ENCODE measurements at regions not wholly inside any gene's neighbourhood (a gene's known extent, or its start where the extent isn't known, plus 50 kb on each side); places are given as distances from the start of the nearest gene placed in this dataset.
A peak's percentile ranks its signal among the peaks of the same experiment; 100 is the strongest.
"Not testable (repeated sequence)": the region's sequence is repeated elsewhere in the genome, so short reads cannot be mapped to it uniquely, and the experiment has no call there.

DNA sequence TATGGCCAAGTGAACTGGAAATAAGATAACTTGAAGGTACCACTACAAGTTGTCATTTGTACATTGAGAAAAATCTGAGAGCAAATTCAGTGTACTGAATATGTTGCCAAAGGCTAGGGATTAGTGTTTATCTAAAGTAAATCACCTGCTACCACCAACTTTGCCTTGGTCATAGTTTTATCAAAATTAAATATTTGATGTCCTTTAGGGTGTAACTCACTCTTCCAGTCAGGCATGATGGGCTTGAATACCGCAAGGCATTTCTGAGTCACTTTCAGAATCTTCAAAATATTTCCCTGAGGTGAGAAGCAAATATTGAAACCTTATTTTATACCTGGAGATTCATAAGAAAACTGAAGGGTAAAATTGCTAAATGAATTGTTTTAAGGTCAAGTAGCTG is 1338.6 kb upstream of the ACO1 start:
- DNase-seq (ENCODE audit: low read depth in 2 of 2) = no peak

DNA sequence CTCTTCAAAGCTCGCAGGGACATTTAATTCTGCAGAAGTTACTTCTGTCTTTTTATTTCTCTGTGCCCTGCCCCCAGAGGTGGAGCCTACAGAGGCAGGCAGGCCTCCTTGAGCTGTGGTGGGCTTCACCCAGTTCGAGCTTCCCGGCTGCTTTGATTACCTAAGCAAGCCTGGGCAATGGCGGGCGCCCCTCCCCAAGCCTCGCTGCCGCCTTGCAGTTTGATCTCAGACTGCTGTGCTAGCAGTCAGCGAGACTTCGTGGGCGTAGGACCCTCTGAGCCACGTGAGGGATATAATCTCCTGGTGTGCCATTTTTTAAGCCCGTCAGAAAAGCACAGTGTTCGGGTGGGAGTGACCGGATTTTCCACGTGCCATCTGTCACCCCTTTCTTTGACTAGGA is 1322.9 kb upstream of the ACO1 start:
- not testable (repeated sequence) for DNase-seq (ENCODE audit: low read depth in 2 of 2)

DNA sequence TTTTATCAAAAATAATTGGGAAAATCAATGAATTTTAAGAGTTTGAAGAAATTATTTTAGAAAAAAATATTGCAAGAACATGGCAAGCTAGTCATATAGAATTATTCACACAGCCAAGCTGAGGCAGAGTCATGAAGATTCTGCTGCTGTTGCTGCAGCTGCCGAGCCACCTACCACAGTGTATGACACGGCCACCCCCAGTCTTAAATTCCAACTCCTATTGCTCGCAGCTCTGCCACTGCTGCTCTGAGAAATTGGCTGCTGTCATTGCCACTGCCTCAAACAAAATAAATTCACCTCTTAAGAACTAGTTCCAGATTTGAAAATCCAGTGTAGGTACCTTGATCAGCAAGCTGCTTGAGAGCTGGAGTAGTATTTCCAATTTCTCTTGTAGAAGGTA is 1318.8 kb upstream of the ACO1 start:
- DNase-seq (ENCODE audit: low read depth in 2 of 2) = no peak

DNA sequence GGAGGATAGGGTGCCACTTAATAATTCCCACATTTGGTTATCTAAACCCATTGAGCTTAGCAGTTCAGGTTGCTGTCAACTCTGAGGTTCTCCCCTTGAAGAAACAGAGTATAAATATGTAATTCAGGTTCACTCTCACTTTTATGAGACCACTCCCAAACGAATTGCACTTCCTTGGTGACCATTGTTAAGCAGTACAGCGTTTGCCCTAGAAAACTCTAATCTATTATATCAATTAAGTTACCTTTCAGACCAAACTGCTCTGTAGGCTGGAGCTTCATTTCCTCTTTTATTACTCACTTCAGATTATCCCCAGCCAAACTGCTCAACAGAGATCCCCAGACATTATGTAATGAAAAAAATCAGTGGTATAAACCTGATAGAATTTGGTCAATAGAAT is 1317.0 kb upstream of the ACO1 start:
- DNase-seq (ENCODE audit: low read depth in 2 of 2) = no peak

GRCh38 chr9:31071606-31072286 is 1312.7 kb upstream of the ACO1 start:
- no peak for DNase-seq (ENCODE audit: low read depth in 2 of 2)

- no peak for DNase-seq (ENCODE audit: low read depth in 2 of 2)
Measured at GRCh38 chr9:31078175-31078574, 1306.3 kb upstream of the ACO1 start.

- DNase-seq (ENCODE audit: low read depth in 2 of 2) = no peak
Measured at GRCh38 chr9:31084350-31084749, 1300.1 kb upstream of the ACO1 start.

DNA sequence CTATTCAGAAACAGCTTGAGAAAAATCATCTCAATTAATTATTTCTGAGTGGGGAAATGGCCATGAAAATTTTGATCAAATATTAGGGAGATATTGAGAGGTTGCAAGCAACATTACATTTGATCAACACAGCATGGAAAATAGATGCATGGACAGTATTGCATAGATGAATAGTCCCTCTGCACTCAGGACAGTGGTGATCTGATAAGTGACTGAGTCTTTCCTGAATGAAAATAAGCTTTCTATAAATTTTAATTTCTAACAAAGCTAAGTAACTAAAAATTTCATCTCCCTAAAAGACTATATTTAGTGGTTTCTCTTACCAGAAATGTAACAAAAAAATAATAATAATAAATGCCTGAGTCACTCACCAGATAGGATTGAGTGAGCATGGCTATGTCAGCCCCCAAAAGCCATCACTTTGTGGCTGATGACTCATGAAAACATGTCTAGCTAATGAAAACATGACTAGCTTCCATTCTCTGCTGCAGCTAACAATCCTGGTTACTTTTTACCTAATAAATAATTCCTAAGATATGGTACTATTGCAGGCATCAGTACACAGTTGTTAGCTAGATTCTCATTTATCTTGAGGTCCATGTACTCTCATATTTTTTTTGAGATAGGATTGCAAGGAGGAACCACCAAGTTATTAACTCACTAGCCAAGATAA is 1294.8 kb upstream of the ACO1 start:
- no peak for DNase-seq (ENCODE audit: low read depth in 2 of 2)

DNA sequence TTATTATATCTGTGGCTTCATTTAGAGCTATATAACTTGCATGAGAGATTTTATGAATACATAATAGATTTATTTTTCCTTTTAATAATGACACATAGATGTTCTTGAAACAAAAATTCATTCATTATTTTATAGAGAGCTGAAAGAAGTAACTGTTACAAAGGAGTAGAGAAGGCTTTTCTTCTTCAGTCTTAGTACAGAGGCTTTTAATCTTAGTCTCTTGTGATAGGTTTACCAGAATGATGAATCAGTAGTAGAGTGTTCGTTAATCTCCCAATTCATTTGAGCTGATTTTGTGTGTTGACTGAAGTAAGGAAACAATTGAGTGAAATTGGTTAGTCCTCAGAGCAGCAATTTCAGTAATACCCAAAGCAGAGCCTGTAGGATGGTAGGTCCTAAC is 1284.1 kb upstream of the ACO1 start:
- no peak for DNase-seq (ENCODE audit: low read depth in 2 of 2)

DNA sequence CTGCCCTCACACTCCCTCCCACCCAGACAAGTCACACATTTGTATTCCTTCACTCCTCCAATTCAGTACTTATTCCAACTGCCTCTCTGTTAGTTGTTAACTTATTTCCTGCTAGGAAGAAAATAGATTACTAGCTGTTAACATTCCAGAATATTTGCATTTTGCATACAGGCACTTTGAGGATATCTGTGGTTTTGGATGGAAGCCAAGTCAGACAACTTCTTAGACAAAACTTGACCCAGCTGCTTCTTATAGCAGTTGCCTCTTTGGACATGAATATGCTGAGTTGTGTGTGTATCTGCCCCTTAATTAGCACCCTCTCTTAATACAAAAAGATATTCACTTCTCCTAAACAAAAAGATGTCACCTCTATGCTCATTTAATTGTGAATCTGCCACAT is 1280.6 kb upstream of the ACO1 start:
- no peak for DNase-seq (ENCODE audit: low read depth in 2 of 2)

DNA sequence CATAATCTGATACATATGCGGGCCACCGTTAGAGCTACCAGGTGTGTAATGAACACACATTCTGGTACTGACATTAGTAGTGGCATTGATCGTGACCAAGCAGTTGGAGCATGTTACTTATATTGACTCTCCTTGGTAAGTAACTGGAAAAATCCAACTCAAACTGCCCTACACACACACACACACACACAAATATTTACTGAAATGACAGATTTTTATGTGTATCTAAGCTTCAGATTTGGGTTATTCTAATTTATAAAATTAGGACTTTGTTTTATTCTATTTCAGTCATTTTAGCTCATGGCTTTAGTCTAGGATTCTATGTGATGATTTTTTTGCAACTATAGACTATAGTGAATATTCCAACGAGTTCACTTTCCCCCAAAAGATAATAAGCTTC is 1280.2 kb upstream of the ACO1 start:
- DNase-seq (ENCODE audit: low read depth in 2 of 2) = no peak

- DNase-seq (ENCODE audit: low read depth in 2 of 2) = no peak
Measured at GRCh38 chr9:31112491-31112890, 1272.0 kb upstream of the ACO1 start.

- no peak for DNase-seq (ENCODE audit: low read depth in 2 of 2)
Measured at GRCh38 chr9:31114346-31114745, 1270.1 kb upstream of the ACO1 start.

DNA sequence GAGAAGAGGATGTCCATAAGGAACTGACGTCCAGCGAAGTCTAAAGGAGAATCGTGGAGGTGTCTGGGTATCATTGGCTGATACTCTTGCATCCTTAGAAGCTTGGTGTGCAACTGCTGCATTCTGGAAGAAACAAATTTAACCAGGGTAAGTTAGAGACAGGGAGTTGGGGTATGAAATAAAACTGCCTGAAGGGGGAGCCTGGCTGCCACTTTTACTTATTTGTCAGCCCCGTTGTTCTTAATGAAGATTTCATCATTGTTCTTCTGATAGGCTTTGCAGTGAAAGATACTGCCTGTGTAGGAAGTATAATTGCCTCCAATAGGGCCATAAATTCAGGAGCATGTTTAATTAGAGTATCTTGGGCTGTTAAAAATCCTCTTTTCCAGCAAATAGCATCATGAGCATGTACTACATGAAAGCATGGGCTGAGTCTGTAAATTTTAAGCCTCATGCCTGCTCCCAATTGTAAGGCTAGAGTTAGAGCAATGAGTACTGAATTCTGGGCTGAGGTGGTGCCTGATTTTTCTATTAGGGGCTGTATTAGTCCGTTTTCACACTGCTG is 1264.5 kb upstream of the ACO1 start:
- peak in 1 of 2 donors; percentile 4 for DNase-seq (ENCODE audit: low read depth in 2 of 2)

GRCh38 chr9:31124389-31124788 is 1260.1 kb upstream of the ACO1 start:
- DNase-seq (ENCODE audit: low read depth in 2 of 2) = no peak

DNA sequence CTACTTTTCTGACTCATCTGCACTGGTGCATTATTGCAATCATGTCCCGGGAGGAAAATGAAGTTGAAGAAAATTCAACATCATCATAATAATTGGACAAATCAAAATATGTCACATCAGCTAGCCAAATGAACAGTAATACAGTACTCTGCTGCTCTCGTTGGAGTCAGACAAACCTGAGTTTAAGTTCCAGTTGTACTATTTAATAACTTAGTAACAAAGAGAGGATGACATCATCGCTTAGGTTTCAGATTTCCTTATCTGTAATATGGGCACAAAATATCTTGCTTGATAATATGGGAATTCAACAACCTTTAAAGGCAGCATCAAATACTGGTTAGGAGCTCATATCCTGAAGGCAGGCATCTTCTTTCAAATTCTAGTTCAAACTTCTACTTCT is 1248.9 kb upstream of the ACO1 start:
- no peak for DNase-seq (ENCODE audit: low read depth in 2 of 2)

- DNase-seq (ENCODE audit: low read depth in 2 of 2) = no peak
Measured at GRCh38 chr9:31136524-31136923, 1247.9 kb upstream of the ACO1 start.

- DNase-seq (ENCODE audit: low read depth in 2 of 2) = no peak
Measured at GRCh38 chr9:31137176-31138160, 1247.0 kb upstream of the ACO1 start.

GRCh38 chr9:31140316-31140715 is 1244.1 kb upstream of the ACO1 start:
- no peak for DNase-seq (ENCODE audit: low read depth in 2 of 2)

DNA sequence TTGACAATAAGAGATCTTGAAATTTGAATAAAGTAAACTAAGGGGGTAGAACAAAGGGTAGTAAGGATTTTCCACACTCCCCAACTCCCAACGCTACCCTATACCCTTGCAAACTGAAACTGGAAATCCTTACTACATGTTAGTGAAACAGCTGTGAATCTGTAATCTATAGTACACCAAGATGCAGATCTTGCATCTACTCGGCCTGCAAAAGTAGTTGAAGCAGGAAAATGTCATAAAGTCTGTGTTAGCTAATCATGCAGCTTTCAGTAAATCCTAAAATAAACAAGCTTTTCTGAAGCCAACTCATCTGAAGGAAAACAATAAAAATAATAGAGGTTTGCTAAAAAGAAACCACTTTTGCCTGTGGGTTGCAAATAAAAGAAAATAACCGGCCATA is 1242.0 kb upstream of the ACO1 start:
- no peak for DNase-seq (ENCODE audit: low read depth in 2 of 2)

DNA sequence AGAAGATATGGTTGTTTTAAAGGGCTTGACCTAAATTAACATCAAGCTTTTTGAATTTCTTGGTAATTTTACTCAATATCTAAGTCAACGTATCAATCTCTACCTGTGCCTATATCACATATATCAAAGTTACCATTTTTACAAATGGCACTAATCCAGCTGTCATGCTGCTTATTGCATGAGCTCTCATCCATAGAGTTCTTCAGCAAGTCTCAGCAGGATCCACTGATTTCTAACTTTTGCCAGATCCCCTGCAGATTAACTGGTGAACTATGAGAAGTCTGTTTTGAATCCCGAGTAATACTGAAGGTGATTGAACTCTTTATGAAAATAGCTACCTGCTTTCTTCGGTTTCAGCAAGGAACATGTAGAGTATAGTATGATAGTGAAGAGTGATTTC is 1239.8 kb upstream of the ACO1 start:
- DNase-seq (ENCODE audit: low read depth in 2 of 2) = no peak

GRCh38 chr9:31146485-31147166 is 1237.8 kb upstream of the ACO1 start:
- no peak for DNase-seq (ENCODE audit: low read depth in 2 of 2)

All from stimulated activated CD4-positive, alpha-beta T cell treated with anti-CD3 and anti-CD28 coated beads, Interleukin-15, amount 100 ng/mL, for 48 hours (primary cell).